ENCODE measurements at regions not wholly inside any gene's neighbourhood (a gene's known extent, or its start where the extent isn't known, plus 50 kb on each side); places are given as distances from the start of the nearest gene placed in this dataset.

- no peak for TF ChIP-seq SIN3A (IDR thresholded peaks at IDR 0.05; ENCODE audit: borderline replicate concordance, insufficient read depth, low read length)
- TF ChIP-seq TAF1 (IDR thresholded peaks at IDR 0.05; ENCODE audit: borderline replicate concordance, insufficient read depth, low read length), result no peak
- no peak for TF ChIP-seq REST (IDR thresholded peaks at IDR 0.05; ENCODE audit: insufficient read depth in 1 of 2, low read depth in 2 of 2, low read length in 2 of 2)
- no peak for TF ChIP-seq POLR2AphosphoS5 (IDR thresholded peaks at IDR 0.05; ENCODE audit: low read depth, low read length)
Measured at GRCh38 chr10:80964955-80965614, 427.4 kb downstream of the SH2D4B start.

All from PFSK-1 (cell line).